Nephron (organoid): ENCODE measurements at regions not wholly inside any gene's neighbourhood (a gene's known extent, or its start where the extent isn't known, plus 50 kb on each side); places are given as distances from the start of the nearest gene placed in this dataset.
"Not testable (repeated sequence)": the region's sequence is repeated elsewhere in the genome, so short reads cannot be mapped to it uniquely, and the experiment has no call there.

Experiments used
- H3K27ac Mint-ChIP-seq, 3 experiments: 2 replicates each; pipeline ENCODE4 v1.8.0; 2020; ENCODE audit warnings: mixed read lengths in 3 of 3, mild to moderate bottlenecking in 2 of 3, moderate library complexity in 1 of 3
- H3K27me3 Mint-ChIP-seq: 2 replicates; pipeline ENCODE4 v1.8.0; 2021; ENCODE audit warnings: low read depth, mild to moderate bottlenecking, moderate library complexity, mixed read lengths
- H3K36me3 Mint-ChIP-seq: 2 replicates; pipeline ENCODE4 v1.8.0; 2020; ENCODE audit warnings: low read depth, mixed read lengths
- H3K4me1 Mint-ChIP-seq: 2 replicates; pipeline ENCODE4 v1.8.0; 2020; ENCODE audit warnings: mixed read lengths
- H3K4me3 Mint-ChIP-seq, 3 experiments: 2 replicates each; pipeline ENCODE4 v1.8.0; 2020; ENCODE audit warnings: mild to moderate bottlenecking in 3 of 3, mixed read lengths in 3 of 3, moderate library complexity in 2 of 3
- H3K9me3 Mint-ChIP-seq: 2 replicates; pipeline ENCODE4 v1.8.0; 2020; ENCODE audit warnings: mixed read lengths
- CTCF ChIP-seq, 3 experiments: fragments of 200-600 bp; sonication (generic); IDR thresholded peaks; one replicate each; pipeline ENCODE4 v1.5.0; 2021; ENCODE audit warnings: antibody characterized with exemption in 3 of 3; ENCODE audit not compliant: unreplicated experiment in 3 of 3

GRCh38 chr2:14094592-14094991, 537.9 kb upstream of the LRATD1 start:
- Mint-ChIP-seq H3K27me3 (no peaks in the 10 kb centered on the region), H3K36me3 (no peaks in the 10 kb centered on the region), H3K9me3 (peaks cover 8% of the 10 kb centered on the region), H3K27ac (no peak overlapping the region), H3K4me1 (no peaks in the 10 kb centered on the region), H3K4me3 (no peak overlapping the region)
- TF ChIP-seq CTCF (IDR thresholded peaks at IDR 0.05; ENCODE audit: unreplicated experiment in 3 of 3), result no peak

GRCh38 chr2:14099101-14099500, 533.4 kb upstream of the LRATD1 start:
- H3K9me3 Mint-ChIP-seq, result peaks cover 15% of the 10 kb centered on the region
- H3K4me1 Mint-ChIP-seq, result not testable (repeated sequence)

GRCh38 chr2:14114275-14114674, 518.2 kb upstream of the LRATD1 start:
- Mint-ChIP-seq H3K36me3 (no peaks in the 10 kb centered on the region), H3K4me3 (no peak overlapping the region), H3K9me3 (no peaks in the 10 kb centered on the region), H3K27ac (no peak overlapping the region), H3K4me1 (no peaks in the 10 kb centered on the region), H3K27me3 (no peaks in the 10 kb centered on the region)
- TF ChIP-seq CTCF (IDR thresholded peaks at IDR 0.05; ENCODE audit: unreplicated experiment in 3 of 3), result no peak

More at GRCh38 chr2:14099101-14099500, 533.4 kb upstream of the LRATD1 start:
- not testable (repeated sequence) for H3K27me3 Mint-ChIP-seq, H3K4me3 Mint-ChIP-seq, H3K27ac Mint-ChIP-seq, H3K36me3 Mint-ChIP-seq

- TF ChIP-seq CTCF (IDR thresholded peaks at IDR 0.05; ENCODE audit: unreplicated experiment in 3 of 3), result no peak
- Mint-ChIP-seq H3K27me3 (no peaks in the 10 kb centered on the region), H3K36me3 (no peaks in the 10 kb centered on the region), H3K27ac (no peak overlapping the region), H3K9me3 (no peaks in the 10 kb centered on the region), H3K4me3 (no peak overlapping the region), H3K4me1 (no peaks in the 10 kb centered on the region)
These were observed 512.1 kb upstream of the LRATD1 start for GRCh38 chr2:14120376-14120775.

- Mint-ChIP-seq H3K4me3 (no peak overlapping the region), H3K4me1 (no peaks in the 10 kb centered on the region), H3K9me3 (no peaks in the 10 kb centered on the region), H3K27me3 (no peaks in the 10 kb centered on the region), H3K27ac (no peak overlapping the region), H3K36me3 (no peaks in the 10 kb centered on the region)
- no peak for TF ChIP-seq CTCF (IDR thresholded peaks at IDR 0.05; ENCODE audit: unreplicated experiment in 3 of 3)
These were observed 508.9 kb upstream of the LRATD1 start for GRCh38 chr2:14123436-14124103.

GRCh38 chr2:14125624-14126293, 506.8 kb upstream of the LRATD1 start:
- TF ChIP-seq CTCF (IDR thresholded peaks at IDR 0.05; ENCODE audit: unreplicated experiment in 3 of 3), result no peak
- H3K4me3 Mint-ChIP-seq, result no peak overlapping the region
- no peak overlapping the region for H3K27ac Mint-ChIP-seq
- no peaks in the 10 kb centered on the region for H3K36me3 Mint-ChIP-seq
- H3K9me3 Mint-ChIP-seq, result no peaks in the 10 kb centered on the region
- no peaks in the 10 kb centered on the region for H3K4me1 Mint-ChIP-seq
- no peaks in the 10 kb centered on the region for H3K27me3 Mint-ChIP-seq
